Sigmoid colon (tissue), 4 donors: ENCODE measurements at regions not wholly inside any gene's neighbourhood (a gene's known extent, or its start where the extent isn't known, plus 50 kb on each side); places are given as distances from the start of the nearest gene placed in this dataset.

Experiments
- EP300 ChIP-seq, 4 donors: sonication (generic); formaldehyde crosslinking; IDR thresholded peaks; one replicate each; pipeline ENCODE4 v1.6.1; 2017; ENCODE audit warnings: antibody characterized with exemption in 4 of 4
- POLR2A ChIP-seq, 2 donors: fragments of 450-650 bp; IDR thresholded peaks; one replicate each; pipeline ENCODE4 v1.6.1; 2016; ENCODE audit warnings: antibody characterized with exemption in 2 of 2, mild to moderate bottlenecking in 2 of 2, moderate library complexity in 2 of 2
- POLR2AphosphoS5 ChIP-seq, 4 donors: sonication (generic); formaldehyde crosslinking; IDR thresholded peaks; one replicate each; pipeline ENCODE4 v1.6.1; 2017; ENCODE audit warnings: antibody characterized with exemption in 4 of 4
- TF ChIP-seq, protein P1 (sequence below), 4 experiments: fragments of 450-650 bp in 3 of 4; fragments of 200-600 bp in 1 of 4; IDR thresholded peaks; one replicate each; pipeline ENCODE4 v1.5.1; 2016 to 2019; ENCODE audit warnings: antibody characterized with exemption in 4 of 4, mild to moderate bottlenecking in 3 of 4, moderate library complexity in 2 of 4

DNA sequence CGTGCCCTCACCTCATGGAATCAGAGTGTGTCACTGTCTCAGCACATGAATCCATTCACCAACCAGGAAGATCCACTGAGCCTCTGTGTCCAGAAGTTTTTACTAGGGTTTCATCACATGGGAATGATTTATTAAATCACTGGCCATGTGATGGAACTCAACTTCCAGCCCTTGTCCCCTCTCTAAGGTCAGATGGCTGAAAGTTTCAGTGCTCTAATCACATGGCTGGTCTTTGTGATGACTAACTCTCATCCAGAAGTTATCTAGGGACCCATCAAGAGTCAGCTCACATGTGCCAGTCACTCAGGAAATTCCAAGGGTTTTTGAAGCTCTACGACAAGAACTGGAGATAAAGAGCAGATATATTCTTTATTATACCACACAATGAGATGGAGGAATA, 140.5 kb upstream of the GYPC start:
- TF ChIP-seq, protein P1, sequence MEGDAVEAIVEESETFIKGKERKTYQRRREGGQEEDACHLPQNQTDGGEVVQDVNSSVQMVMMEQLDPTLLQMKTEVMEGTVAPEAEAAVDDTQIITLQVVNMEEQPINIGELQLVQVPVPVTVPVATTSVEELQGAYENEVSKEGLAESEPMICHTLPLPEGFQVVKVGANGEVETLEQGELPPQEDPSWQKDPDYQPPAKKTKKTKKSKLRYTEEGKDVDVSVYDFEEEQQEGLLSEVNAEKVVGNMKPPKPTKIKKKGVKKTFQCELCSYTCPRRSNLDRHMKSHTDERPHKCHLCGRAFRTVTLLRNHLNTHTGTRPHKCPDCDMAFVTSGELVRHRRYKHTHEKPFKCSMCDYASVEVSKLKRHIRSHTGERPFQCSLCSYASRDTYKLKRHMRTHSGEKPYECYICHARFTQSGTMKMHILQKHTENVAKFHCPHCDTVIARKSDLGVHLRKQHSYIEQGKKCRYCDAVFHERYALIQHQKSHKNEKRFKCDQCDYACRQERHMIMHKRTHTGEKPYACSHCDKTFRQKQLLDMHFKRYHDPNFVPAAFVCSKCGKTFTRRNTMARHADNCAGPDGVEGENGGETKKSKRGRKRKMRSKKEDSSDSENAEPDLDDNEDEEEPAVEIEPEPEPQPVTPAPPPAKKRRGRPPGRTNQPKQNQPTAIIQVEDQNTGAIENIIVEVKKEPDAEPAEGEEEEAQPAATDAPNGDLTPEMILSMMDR (IDR thresholded peaks at IDR 0.05): no peak
- TF ChIP-seq POLR2AphosphoS5 (IDR thresholded peaks at IDR 0.05) (no peak), POLR2A (IDR thresholded peaks at IDR 0.05) (no peak), EP300 (IDR thresholded peaks at IDR 0.05) (no peak)
